Fibroblast of lung (primary cell): ENCODE measurements at regions not wholly inside any gene's neighbourhood (a gene's known extent, or its start where the extent isn't known, plus 50 kb on each side); places are given as distances from the start of the nearest gene placed in this dataset.

Source experiments
- CTCF ChIP-seq, 2 donors: IDR thresholded peaks in 1 of 2; conservative IDR thresholded peaks in 1 of 2; 1 replicate in 1 of 2; 2 replicates in 1 of 2; pipeline ENCODE4 v1.5.1; 2011 to 2012; ENCODE audit warnings: low read length in 2 of 2, control low read depth in 1 of 2, inconsistent platforms in 1 of 2, low read depth in 1 of 2, mild to moderate bottlenecking in 1 of 2
- EZH2 ChIP-seq: IDR thresholded peaks from 2 replicates; pipeline ENCODE4 v1.5.1; 2012; ENCODE audit warnings: low read length, control low read depth, mild to moderate bottlenecking; ENCODE audit errors: missing control alignments

- TF ChIP-seq CTCF (conservative IDR thresholded peaks at IDR 0.05 in 1 of 2, IDR thresholded peaks at IDR 0.05 in 1 of 2; ENCODE audit: low read depth in 1 of 2, low read length in 2 of 2) (no peak), EZH2 (no peak)
Measured at GRCh38 chr4:19002170-19002569, 980.6 kb upstream of the LCORL start.
